ENCODE measurements at regions not wholly inside any gene's neighbourhood (a gene's known extent, or its start where the extent isn't known, plus 50 kb on each side); places are given as distances from the start of the nearest gene placed in this dataset.
"Not testable (repeated sequence)": the region's sequence is repeated elsewhere in the genome, so short reads cannot be mapped to it uniquely, and the experiment has no call there.

DNA sequence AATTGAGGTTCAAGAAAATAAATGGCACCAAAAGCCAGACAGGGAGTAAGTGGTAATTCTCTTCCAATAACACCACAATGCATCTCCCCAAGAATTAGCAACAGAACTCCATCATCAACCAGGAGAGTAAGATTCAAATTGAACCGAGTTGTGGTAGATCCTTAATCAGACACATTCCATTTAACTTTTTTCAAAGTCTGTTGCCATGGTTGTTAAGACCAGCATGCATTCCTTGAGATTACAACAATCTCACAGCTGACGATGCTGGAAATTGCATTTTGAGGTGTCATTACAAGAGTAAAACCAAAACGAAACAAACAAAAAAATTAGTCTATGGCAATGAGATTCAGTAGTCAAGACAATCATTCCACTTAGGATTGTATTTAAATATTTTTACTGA, 78.9 kb upstream of the ZNF462 start:
- TF ChIP-seq, protein P1, sequence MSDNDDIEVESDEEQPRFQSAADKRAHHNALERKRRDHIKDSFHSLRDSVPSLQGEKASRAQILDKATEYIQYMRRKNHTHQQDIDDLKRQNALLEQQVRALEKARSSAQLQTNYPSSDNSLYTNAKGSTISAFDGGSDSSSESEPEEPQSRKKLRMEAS (IDR thresholded peaks at IDR 0.05; ENCODE audit: low read depth, low read length) = no peak
- TF ChIP-seq MYC (IDR thresholded peaks at IDR 0.05; ENCODE audit: low read depth, low read length) = no peak
- TF ChIP-seq, protein P2, sequence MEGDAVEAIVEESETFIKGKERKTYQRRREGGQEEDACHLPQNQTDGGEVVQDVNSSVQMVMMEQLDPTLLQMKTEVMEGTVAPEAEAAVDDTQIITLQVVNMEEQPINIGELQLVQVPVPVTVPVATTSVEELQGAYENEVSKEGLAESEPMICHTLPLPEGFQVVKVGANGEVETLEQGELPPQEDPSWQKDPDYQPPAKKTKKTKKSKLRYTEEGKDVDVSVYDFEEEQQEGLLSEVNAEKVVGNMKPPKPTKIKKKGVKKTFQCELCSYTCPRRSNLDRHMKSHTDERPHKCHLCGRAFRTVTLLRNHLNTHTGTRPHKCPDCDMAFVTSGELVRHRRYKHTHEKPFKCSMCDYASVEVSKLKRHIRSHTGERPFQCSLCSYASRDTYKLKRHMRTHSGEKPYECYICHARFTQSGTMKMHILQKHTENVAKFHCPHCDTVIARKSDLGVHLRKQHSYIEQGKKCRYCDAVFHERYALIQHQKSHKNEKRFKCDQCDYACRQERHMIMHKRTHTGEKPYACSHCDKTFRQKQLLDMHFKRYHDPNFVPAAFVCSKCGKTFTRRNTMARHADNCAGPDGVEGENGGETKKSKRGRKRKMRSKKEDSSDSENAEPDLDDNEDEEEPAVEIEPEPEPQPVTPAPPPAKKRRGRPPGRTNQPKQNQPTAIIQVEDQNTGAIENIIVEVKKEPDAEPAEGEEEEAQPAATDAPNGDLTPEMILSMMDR (IDR thresholded peaks at IDR 0.05; ENCODE audit: low read depth, low read length) = no peak
- TF ChIP-seq POLR2A (IDR thresholded peaks at IDR 0.05; ENCODE audit: extremely low read depth, insufficient read length) = no peak
- no peak for DNase-seq (ENCODE audit: low read depth)
- H3K4me3 ChIP-seq (ENCODE audit: low read depth, low read length) = no peak overlapping the region

DNA sequence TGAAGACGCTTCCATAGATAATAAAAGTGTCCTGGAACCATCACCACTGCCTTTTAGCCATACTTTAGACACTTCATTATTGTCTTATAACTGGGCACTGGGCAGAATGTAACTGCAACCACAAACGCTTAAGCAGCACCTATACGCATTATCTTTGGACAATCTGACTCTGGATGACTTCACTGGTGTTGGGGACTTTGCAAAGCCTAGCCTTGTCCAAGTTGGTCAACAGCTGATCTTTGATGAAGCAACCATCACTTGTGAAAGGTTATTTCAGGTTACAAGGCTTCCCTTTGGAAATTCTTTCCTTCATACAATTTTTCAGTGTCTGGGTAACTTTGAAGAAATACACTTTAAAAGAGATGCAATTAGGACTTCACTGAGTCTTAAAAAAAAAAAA, 77.8 kb upstream of the ZNF462 start:
- DNase-seq (ENCODE audit: low read depth) = no peak
- no peak for TF ChIP-seq POLR2A (IDR thresholded peaks at IDR 0.05; ENCODE audit: extremely low read depth, insufficient read length)
- TF ChIP-seq, protein P1 (IDR thresholded peaks at IDR 0.05; ENCODE audit: low read depth, low read length) = no peak
- no peak for TF ChIP-seq MYC (IDR thresholded peaks at IDR 0.05; ENCODE audit: low read depth, low read length)
- TF ChIP-seq, protein P2 (IDR thresholded peaks at IDR 0.05; ENCODE audit: low read depth, low read length) = no peak
- no peak overlapping the region for H3K4me3 ChIP-seq (ENCODE audit: low read depth, low read length)

DNA sequence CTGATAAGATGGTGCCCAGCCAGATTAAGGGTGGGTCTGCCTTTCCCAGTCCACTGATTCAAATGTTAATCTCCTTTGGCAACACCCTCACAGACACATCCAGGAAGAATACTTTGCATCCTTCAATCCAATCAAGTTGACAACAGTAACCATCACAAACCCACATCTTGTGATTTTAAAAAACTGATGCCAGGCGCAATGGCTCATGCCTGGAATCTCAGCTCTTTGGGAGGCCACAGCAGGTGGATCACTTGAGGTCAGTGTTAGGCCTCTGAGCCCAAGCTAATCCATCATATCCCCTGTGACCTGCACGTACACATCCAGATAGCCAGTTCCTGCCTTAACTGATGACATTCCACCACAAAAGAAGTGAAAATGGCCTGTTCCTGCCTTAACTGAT, 74.9 kb upstream of the ZNF462 start:
- H3K4me3 ChIP-seq (ENCODE audit: low read depth, low read length); DNase-seq (ENCODE audit: low read depth): not testable (repeated sequence)

DNA sequence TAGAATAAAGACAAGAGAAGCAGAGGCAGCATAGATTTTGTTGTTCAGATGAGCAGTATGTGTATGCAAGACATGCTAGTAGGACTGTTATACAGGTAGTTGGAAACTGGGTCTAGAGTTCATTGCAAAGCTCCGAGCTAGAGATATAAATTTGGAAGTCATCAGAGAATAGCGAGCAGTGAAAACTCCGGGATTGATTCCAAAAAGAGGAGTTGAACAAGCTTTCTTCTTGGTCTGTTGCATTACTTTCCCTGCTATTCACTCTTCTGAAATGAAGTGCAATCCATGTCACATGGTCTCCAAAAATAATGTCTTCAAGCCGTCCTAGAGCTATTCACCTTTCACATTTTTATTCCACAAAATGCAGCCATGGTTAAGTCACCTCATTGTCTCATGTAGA, 67.9 kb upstream of the ZNF462 start:
- TF ChIP-seq MYC (IDR thresholded peaks at IDR 0.05; ENCODE audit: low read depth, low read length) (no peak), POLR2A (IDR thresholded peaks at IDR 0.05; ENCODE audit: extremely low read depth, insufficient read length) (no peak)
- TF ChIP-seq, protein P1 (IDR thresholded peaks at IDR 0.05; ENCODE audit: low read depth, low read length) = no peak
- TF ChIP-seq, protein P2 (IDR thresholded peaks at IDR 0.05; ENCODE audit: low read depth, low read length) = no peak
- no peak for DNase-seq (ENCODE audit: low read depth)
- no peak overlapping the region for H3K4me3 ChIP-seq (ENCODE audit: low read depth, low read length)

DNA sequence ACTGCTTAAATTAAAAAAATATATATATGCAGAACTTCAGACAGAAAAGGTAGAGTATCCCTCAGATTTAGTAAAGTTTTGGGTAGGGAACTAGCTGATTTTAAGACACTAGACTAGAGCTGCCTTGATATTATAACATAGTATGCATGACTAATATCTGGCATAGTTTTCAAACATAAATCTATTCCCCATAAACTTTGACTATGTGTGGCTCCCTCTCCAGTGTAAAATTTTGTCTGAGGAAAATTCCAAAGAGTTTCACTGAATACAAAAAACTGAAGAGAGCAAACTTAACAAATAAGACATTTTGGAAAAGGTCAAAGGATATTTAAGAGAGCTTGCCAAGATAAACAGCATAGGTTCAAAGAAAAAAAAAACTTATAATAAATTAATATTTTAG, 66.2 kb upstream of the ZNF462 start:
- no peak for TF ChIP-seq MYC (IDR thresholded peaks at IDR 0.05; ENCODE audit: low read depth, low read length)
- TF ChIP-seq, protein P2 (IDR thresholded peaks at IDR 0.05; ENCODE audit: low read depth, low read length) = no peak
- TF ChIP-seq, protein P1 (IDR thresholded peaks at IDR 0.05; ENCODE audit: low read depth, low read length) = no peak
- no peak for TF ChIP-seq POLR2A (IDR thresholded peaks at IDR 0.05; ENCODE audit: extremely low read depth, insufficient read length)
- no peak overlapping the region for H3K4me3 ChIP-seq (ENCODE audit: low read depth, low read length)
- DNase-seq (ENCODE audit: low read depth) = no peak

DNA sequence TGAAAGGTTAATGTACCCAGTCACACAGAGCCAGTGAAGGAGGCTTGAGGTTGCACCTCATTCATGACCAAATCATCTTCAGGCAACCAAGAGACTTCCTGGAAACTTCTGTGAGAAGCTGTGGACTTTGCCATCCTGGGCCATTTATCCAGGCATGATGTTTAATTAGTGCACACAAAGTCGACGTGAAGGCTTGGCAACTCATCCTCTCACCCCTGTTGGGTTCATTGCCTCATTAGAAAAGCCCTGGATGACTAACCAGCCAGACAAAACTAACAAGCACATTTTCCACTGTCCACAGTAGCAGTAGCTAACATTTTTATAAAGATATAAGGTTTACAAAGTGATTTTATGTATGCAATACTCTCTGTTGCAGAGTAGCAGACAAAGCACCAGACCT, 65.7 kb upstream of the ZNF462 start:
- no peak overlapping the region for H3K4me3 ChIP-seq (ENCODE audit: low read depth, low read length)
- DNase-seq (ENCODE audit: low read depth) = no peak
- TF ChIP-seq, protein P1 (IDR thresholded peaks at IDR 0.05; ENCODE audit: low read depth, low read length) = no peak
- TF ChIP-seq, protein P2 (IDR thresholded peaks at IDR 0.05; ENCODE audit: low read depth, low read length) = no peak
- TF ChIP-seq POLR2A (IDR thresholded peaks at IDR 0.05; ENCODE audit: extremely low read depth, insufficient read length) = no peak
- TF ChIP-seq MYC (IDR thresholded peaks at IDR 0.05; ENCODE audit: low read depth, low read length) = no peak

Measured in NB4 (cell line).